Calu3 (cell line): ENCODE measurements at regions not wholly inside any gene's neighbourhood (a gene's known extent, or its start where the extent isn't known, plus 50 kb on each side); places are given as distances from the start of the nearest gene placed in this dataset.

ENCODE experiments used
- BruUV-seq: library from RNA; stranded (reverse); fragments of 400-500 nt; replicated peaks from 2 replicates; lab custom pipeline; 2021; lab: Mats Ljungman, UMichigan
- CTCF ChIA-PET: fragments of 300-600 bp; sonication (Branson Sonifier 250); formaldehyde crosslinking; loops from one replicate; lab custom pipeline; 2022; ENCODE audit warnings: antibody characterized with exemption; lab: Charles Lee
- DNase-seq: peaks from one replicate; pipeline ENCODE4 v3.0.0; 2022
- H3K27ac Mint-ChIP-seq: one replicate; pipeline ENCODE4 v1.8.0; 2022; ENCODE audit warnings: mixed read lengths; ENCODE audit not compliant: unreplicated experiment
- H3K27me3 Mint-ChIP-seq: one replicate; pipeline ENCODE4 v1.8.0; 2022; ENCODE audit warnings: mixed read lengths; ENCODE audit not compliant: unreplicated experiment
- H3K36me3 Mint-ChIP-seq: one replicate; pipeline ENCODE4 v1.8.0; 2022; ENCODE audit warnings: mild to moderate bottlenecking, moderate library complexity, mixed read lengths; ENCODE audit not compliant: insufficient read depth, unreplicated experiment
- H3K4me1 Mint-ChIP-seq: one replicate; pipeline ENCODE4 v1.8.0; 2022; ENCODE audit warnings: mild to moderate bottlenecking, low read depth, mixed read lengths; ENCODE audit not compliant: unreplicated experiment
- H3K4me3 Mint-ChIP-seq: one replicate; pipeline ENCODE4 v1.8.0; 2022; ENCODE audit warnings: mild to moderate bottlenecking, low read depth, moderate library complexity, mixed read lengths; ENCODE audit not compliant: unreplicated experiment
- H3K9me3 Mint-ChIP-seq: one replicate; pipeline ENCODE4 v1.8.0; 2022; ENCODE audit warnings: low read depth, mixed read lengths; ENCODE audit not compliant: unreplicated experiment
- intact Hi-C: fragments of 100-400 bp; cut with micrococcal nuclease; formaldehyde crosslinking; loops from one replicate; pipeline ENCODE4 v1.10.0; 2022; ENCODE audit not compliant: unreplicated experiment
- TF ChIP-seq, protein P1 (sequence below): fragments of 200-600 bp; IDR thresholded peaks from one replicate; pipeline ENCODE4 v1.8.0; 2022; ENCODE audit warnings: antibody characterized with exemption; ENCODE audit not compliant: unreplicated experiment

- H3K4me1 Mint-ChIP-seq = no peaks in the 10 kb centered on the region
- H3K9me3 Mint-ChIP-seq = no peaks in the 10 kb centered on the region
- no peak for DNase-seq
- H3K4me3 Mint-ChIP-seq = no peak overlapping the region
- TF ChIP-seq, protein P1, sequence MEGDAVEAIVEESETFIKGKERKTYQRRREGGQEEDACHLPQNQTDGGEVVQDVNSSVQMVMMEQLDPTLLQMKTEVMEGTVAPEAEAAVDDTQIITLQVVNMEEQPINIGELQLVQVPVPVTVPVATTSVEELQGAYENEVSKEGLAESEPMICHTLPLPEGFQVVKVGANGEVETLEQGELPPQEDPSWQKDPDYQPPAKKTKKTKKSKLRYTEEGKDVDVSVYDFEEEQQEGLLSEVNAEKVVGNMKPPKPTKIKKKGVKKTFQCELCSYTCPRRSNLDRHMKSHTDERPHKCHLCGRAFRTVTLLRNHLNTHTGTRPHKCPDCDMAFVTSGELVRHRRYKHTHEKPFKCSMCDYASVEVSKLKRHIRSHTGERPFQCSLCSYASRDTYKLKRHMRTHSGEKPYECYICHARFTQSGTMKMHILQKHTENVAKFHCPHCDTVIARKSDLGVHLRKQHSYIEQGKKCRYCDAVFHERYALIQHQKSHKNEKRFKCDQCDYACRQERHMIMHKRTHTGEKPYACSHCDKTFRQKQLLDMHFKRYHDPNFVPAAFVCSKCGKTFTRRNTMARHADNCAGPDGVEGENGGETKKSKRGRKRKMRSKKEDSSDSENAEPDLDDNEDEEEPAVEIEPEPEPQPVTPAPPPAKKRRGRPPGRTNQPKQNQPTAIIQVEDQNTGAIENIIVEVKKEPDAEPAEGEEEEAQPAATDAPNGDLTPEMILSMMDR = no peak
- intact Hi-C loops = no loop called here
- no TSS peak for BruUV-seq
- no peak overlapping the region for H3K27ac Mint-ChIP-seq
- no peaks in the 10 kb centered on the region for H3K27me3 Mint-ChIP-seq
- CTCF ChIA-PET = no interaction called here
- no peaks in the 10 kb centered on the region for H3K36me3 Mint-ChIP-seq
These were observed 470.9 kb upstream of the ACVR2A start for GRCh38 chr2:147373800-147374422.

DNA sequence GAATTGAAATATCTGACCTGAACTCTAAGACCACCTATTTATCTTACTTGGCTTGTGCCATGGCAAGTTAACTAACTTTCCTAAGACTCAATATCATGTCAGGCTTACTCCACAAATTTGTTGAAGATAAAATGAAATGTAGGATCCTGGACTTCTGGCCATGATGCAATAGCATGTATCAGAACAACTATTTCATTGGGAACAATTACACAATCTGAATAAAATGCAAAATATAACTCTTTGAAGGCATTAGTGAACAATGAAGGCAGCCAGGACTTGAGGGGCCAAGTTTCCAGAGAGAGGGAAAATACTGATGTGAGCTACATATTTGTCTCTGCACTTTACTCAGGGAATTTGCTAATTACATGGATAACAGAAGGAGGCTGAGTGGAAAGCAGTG, 476.5 kb upstream of the ACVR2A start:
- DNase-seq = no peak
- H3K27ac Mint-ChIP-seq = no peak overlapping the region
- peaks cover 18% of the 10 kb centered on the region for H3K4me1 Mint-ChIP-seq
- BruUV-seq = no TSS peak
- TF ChIP-seq, protein P1 = no peak
- H3K36me3 Mint-ChIP-seq = no peaks in the 10 kb centered on the region
- intact Hi-C loops = no loop called here
- no peak overlapping the region for H3K4me3 Mint-ChIP-seq
- no peaks in the 10 kb centered on the region for H3K9me3 Mint-ChIP-seq
- CTCF ChIA-PET = interaction anchor here (0.7 kb wide), 1 partner anchor 438 kb away, joined by 3 read pairs; no protein-coding TSS in a partner anchor
- H3K27me3 Mint-ChIP-seq = no peaks in the 10 kb centered on the region

- intact Hi-C loops = no loop called here
- no TSS peak for BruUV-seq
- no peak for DNase-seq
- CTCF ChIA-PET = no interaction called here
- Mint-ChIP-seq H3K27ac (no peak overlapping the region), H3K36me3 (no peaks in the 10 kb centered on the region), H3K4me3 (no peak overlapping the region), H3K27me3 (no peaks in the 10 kb centered on the region), H3K9me3 (no peaks in the 10 kb centered on the region), H3K4me1 (peaks cover 18% of the 10 kb centered on the region)
- TF ChIP-seq, protein P1 = no peak
These were observed 478.6 kb upstream of the ACVR2A start for GRCh38 chr2:147366279-147366678.

GRCh38 chr2:147365622-147366021, 479.2 kb upstream of the ACVR2A start:
- H3K27ac Mint-ChIP-seq = no peak overlapping the region

More at GRCh38 chr2:147365622-147366021, 479.2 kb upstream of the ACVR2A start:
- Mint-ChIP-seq H3K4me3 (no peak overlapping the region), H3K27me3 (no peaks in the 10 kb centered on the region), H3K9me3 (no peaks in the 10 kb centered on the region), H3K4me1 (peaks cover 18% of the 10 kb centered on the region), H3K36me3 (no peaks in the 10 kb centered on the region)
- BruUV-seq = no TSS peak
- DNase-seq = no peak
- TF ChIP-seq, protein P1 = no peak
- CTCF ChIA-PET = no interaction called here
- intact Hi-C loops = no loop called here
